Naive B cell (primary cell): ENCODE measurements at regions not wholly inside any gene's neighbourhood (a gene's known extent, or its start where the extent isn't known, plus 50 kb on each side); places are given as distances from the start of the nearest gene placed in this dataset.
A peak's percentile ranks its signal among the peaks of the same experiment; 100 is the strongest.

Source experiments
- ATAC-seq, 2 donors: fragments of 150-1000 bp; cut with Tn5 transposase; 2 replicates each; pipeline ENCODE4 v1.10.0; 2021; ENCODE audit warnings: low read depth in 2 of 2, mild to moderate bottlenecking in 2 of 2, moderate library complexity in 2 of 2
- DNase-seq: peaks from one replicate; pipeline ENCODE4 v3.0.0; 2022
- H3K27ac Mint-ChIP-seq, 6 donors: one replicate each; pipeline ENCODE4 v1.8.0; 2020 to 2022; ENCODE audit warnings: mild to moderate bottlenecking in 6 of 6, mixed read lengths in 6 of 6, moderate library complexity in 5 of 6, inconsistent platforms in 2 of 6
- H3K27me3 Mint-ChIP-seq, 3 donors: one replicate each; pipeline ENCODE4 v1.8.0; 2021 to 2022; ENCODE audit warnings: mixed read lengths in 3 of 3, mild to moderate bottlenecking in 1 of 3
- H3K36me3 Mint-ChIP-seq, 2 donors: one replicate each; pipeline ENCODE4 v1.8.0; 2020 to 2022; ENCODE audit warnings: mixed read lengths in 2 of 2, inconsistent platforms in 1 of 2, mild to moderate bottlenecking in 1 of 2
- H3K4me1 Mint-ChIP-seq, 3 donors: one replicate each; pipeline ENCODE4 v1.8.0; 2020 to 2022; ENCODE audit warnings: mixed read lengths in 3 of 3, inconsistent platforms in 1 of 3, mild to moderate bottlenecking in 1 of 3, moderate library complexity in 1 of 3
- H3K4me3 Mint-ChIP-seq, 8 donors: one replicate each; pipeline ENCODE4 v1.8.0; 2020 to 2022; ENCODE audit warnings: mild to moderate bottlenecking in 8 of 8, mixed read lengths in 8 of 8, moderate library complexity in 8 of 8, inconsistent platforms in 2 of 8
- H3K9me3 Mint-ChIP-seq, 7 donors: one replicate each; pipeline ENCODE4 v1.8.0; 2020 to 2022; ENCODE audit warnings: mixed read lengths in 7 of 7, mild to moderate bottlenecking in 5 of 7, inconsistent platforms in 2 of 7, moderate library complexity in 1 of 7

GRCh38 chr9:107751567-107752210, 262.1 kb upstream of the KLF4 start:
- ATAC-seq: no peak
- no peak for DNase-seq
- peaks cover 0 to 6% (median 3%) of the 10 kb centered on the region in 3 donors for H3K4me1 Mint-ChIP-seq
- H3K36me3 Mint-ChIP-seq: no peaks in the 10 kb centered on the region
- H3K27me3 Mint-ChIP-seq: no peaks in the 10 kb centered on the region
- peaks cover 0 to 6% (median 3%) of the 10 kb centered on the region in 7 donors for H3K9me3 Mint-ChIP-seq
- no peak overlapping the region for H3K4me3 Mint-ChIP-seq
- H3K27ac Mint-ChIP-seq: peak overlapping the region in 1 of 6 donors; percentile 27

- Mint-ChIP-seq H3K27ac (peak overlapping the region in 1 of 6 donors; percentile 39), H3K36me3 (no peaks in the 10 kb centered on the region), H3K27me3 (no peaks in the 10 kb centered on the region), H3K4me1 (peaks cover 0 to 6% (median 3%) of the 10 kb centered on the region in 3 donors), H3K4me3 (no peak overlapping the region), H3K9me3 (peaks cover 0 to 6% (median 3%) of the 10 kb centered on the region in 7 donors)
- no peak for DNase-seq
- no peak for ATAC-seq
Measured at GRCh38 chr9:107750741-107751566, 261.4 kb upstream of the KLF4 start.

GRCh38 chr9:107749787-107750444, 260.3 kb upstream of the KLF4 start:
- Mint-ChIP-seq H3K27me3 (no peaks in the 10 kb centered on the region), H3K36me3 (no peaks in the 10 kb centered on the region), H3K9me3 (peaks cover 0 to 6% (median 3%) of the 10 kb centered on the region in 7 donors), H3K27ac (peak overlapping the region in 2 of 6 donors; percentile 65 to 84), H3K4me3 (no peak overlapping the region), H3K4me1 (no peaks in the 10 kb centered on the region)
- DNase-seq (no peak), ATAC-seq (no peak)

- no peaks in the 10 kb centered on the region for H3K36me3 Mint-ChIP-seq
- no peak overlapping the region for H3K4me3 Mint-ChIP-seq
- no peak for DNase-seq
- peak overlapping the region in 1 of 6 donors; percentile 5 for H3K27ac Mint-ChIP-seq
- peaks cover 0 to 3% (median 0%) of the 10 kb centered on the region in 7 donors for H3K9me3 Mint-ChIP-seq
- H3K4me1 Mint-ChIP-seq: no peaks in the 10 kb centered on the region
- no peak for ATAC-seq
- peaks cover 0 to 6% (median 6%) of the 10 kb centered on the region in 3 donors for H3K27me3 Mint-ChIP-seq
Measured at GRCh38 chr9:107744873-107745272, 255.3 kb upstream of the KLF4 start.

GRCh38 chr9:107742531-107743309, 253.2 kb upstream of the KLF4 start:
- Mint-ChIP-seq H3K9me3 (peaks cover 0 to 3% (median 0%) of the 10 kb centered on the region in 7 donors), H3K27me3 (peaks cover 0 to 6% (median 6%) of the 10 kb centered on the region in 3 donors), H3K27ac (peak overlapping the region in 1 of 6 donors; percentile 62), H3K36me3 (no peaks in the 10 kb centered on the region), H3K4me3 (no peak overlapping the region), H3K4me1 (no peaks in the 10 kb centered on the region)
- ATAC-seq: no peak
- DNase-seq: no peak

- ATAC-seq (no peak), DNase-seq (no peak)
- Mint-ChIP-seq H3K27me3 (peaks cover 0 to 12% (median 6%) of the 10 kb centered on the region in 3 donors), H3K4me1 (no peaks in the 10 kb centered on the region), H3K36me3 (no peaks in the 10 kb centered on the region), H3K9me3 (peaks cover 0 to 2% (median 0%) of the 10 kb centered on the region in 7 donors), H3K4me3 (no peak overlapping the region), H3K27ac (peak overlapping the region in 1 of 6 donors; percentile 19)
Measured at GRCh38 chr9:107740088-107740980, 250.8 kb upstream of the KLF4 start.

- Mint-ChIP-seq H3K36me3 (no peaks in the 10 kb centered on the region), H3K9me3 (peaks cover 0 to 2% (median 0%) of the 10 kb centered on the region in 7 donors), H3K4me1 (no peaks in the 10 kb centered on the region), H3K4me3 (no peak overlapping the region), H3K27me3 (peaks cover 0 to 12% (median 4%) of the 10 kb centered on the region in 3 donors), H3K27ac (no peak overlapping the region)
- ATAC-seq (no peak), DNase-seq (no peak)
Measured at GRCh38 chr9:107739601-107740082, 250.1 kb upstream of the KLF4 start.

- Mint-ChIP-seq H3K4me1 (no peaks in the 10 kb centered on the region), H3K4me3 (no peak overlapping the region), H3K27ac (peak overlapping the region in 1 of 6 donors; percentile 5), H3K36me3 (no peaks in the 10 kb centered on the region), H3K9me3 (peaks cover 0 to 2% (median 0%) of the 10 kb centered on the region in 7 donors), H3K27me3 (peaks cover 0 to 12% (median 0%) of the 10 kb centered on the region in 3 donors)
- ATAC-seq: no peak
- no peak for DNase-seq
Measured at GRCh38 chr9:107738789-107739188, 249.2 kb upstream of the KLF4 start.

- Mint-ChIP-seq H3K4me1 (no peaks in the 10 kb centered on the region), H3K27ac (no peak overlapping the region), H3K36me3 (no peaks in the 10 kb centered on the region), H3K27me3 (peaks cover 0 to 12% (median 0%) of the 10 kb centered on the region in 3 donors), H3K9me3 (peaks cover 0 to 2% (median 0%) of the 10 kb centered on the region in 7 donors), H3K4me3 (no peak overlapping the region)
- ATAC-seq (no peak), DNase-seq (no peak)
Measured at GRCh38 chr9:107737987-107738743, 248.6 kb upstream of the KLF4 start.

- DNase-seq (no peak), ATAC-seq (no peak)
- Mint-ChIP-seq H3K4me3 (no peak overlapping the region), H3K4me1 (no peaks in the 10 kb centered on the region), H3K27ac (no peak overlapping the region), H3K36me3 (no peaks in the 10 kb centered on the region), H3K27me3 (peaks cover 0 to 12% (median 0%) of the 10 kb centered on the region in 3 donors), H3K9me3 (peaks cover 0 to 2% (median 0%) of the 10 kb centered on the region in 7 donors)
Measured at GRCh38 chr9:107737610-107737986, 248.0 kb upstream of the KLF4 start.

- peaks cover 0 to 2% (median 0%) of the 10 kb centered on the region in 7 donors for H3K9me3 Mint-ChIP-seq
- H3K27me3 Mint-ChIP-seq: peaks cover 0 to 12% (median 8%) of the 10 kb centered on the region in 3 donors
- no peaks in the 10 kb centered on the region for H3K36me3 Mint-ChIP-seq
- no peak for DNase-seq
- H3K27ac Mint-ChIP-seq: peak overlapping the region in 1 of 6 donors; percentile 28
- no peak overlapping the region for H3K4me3 Mint-ChIP-seq
- no peak for ATAC-seq
- H3K4me1 Mint-ChIP-seq: no peaks in the 10 kb centered on the region
Measured at GRCh38 chr9:107735821-107736220, 246.3 kb upstream of the KLF4 start.
